ENCODE measurements at regions not wholly inside any gene's neighbourhood (a gene's known extent, or its start where the extent isn't known, plus 50 kb on each side); places are given as distances from the start of the nearest gene placed in this dataset.
"Not testable (repeated sequence)": the region's sequence is repeated elsewhere in the genome, so short reads cannot be mapped to it uniquely, and the experiment has no call there.

DNA sequence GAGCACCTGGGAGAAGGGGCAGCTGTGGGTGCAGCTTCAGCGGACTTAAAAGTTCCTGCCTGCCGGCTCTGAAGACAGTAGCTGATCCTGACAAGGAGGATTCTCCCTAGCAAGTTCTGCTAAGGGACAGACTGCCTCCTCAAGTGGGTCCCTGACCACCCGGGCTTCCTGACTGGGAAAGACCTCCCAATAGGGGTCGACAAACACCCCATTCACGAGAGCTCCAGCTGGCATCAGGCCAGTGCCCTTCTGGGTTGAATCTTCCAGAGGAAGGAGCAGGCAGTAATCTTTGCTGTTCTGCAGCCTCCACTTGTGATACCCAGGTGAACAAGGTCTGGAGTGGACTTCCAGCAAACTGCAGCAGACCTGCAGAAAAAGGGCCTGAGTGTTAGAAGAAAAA, 632.9 kb downstream of the CCDC85A start:
- Histone ChIP-seq H3K36me3 (ENCODE audit: control insufficient read depth, insufficient read depth, low read length) (no peaks in the 10 kb centered on the region), H3K27me3 (ENCODE audit: control insufficient read depth, insufficient read depth, low read length) (no peaks in the 10 kb centered on the region), H3K4me3 (ENCODE audit: low read depth, low read length) (no peak overlapping the region)
- TF ChIP-seq CTCF (IDR thresholded peaks at IDR 0.05; ENCODE audit: insufficient read depth, low read length, poor library complexity, severe bottlenecking), result no peak
- DNase-seq (ENCODE audit: low read depth), result no peak

DNA sequence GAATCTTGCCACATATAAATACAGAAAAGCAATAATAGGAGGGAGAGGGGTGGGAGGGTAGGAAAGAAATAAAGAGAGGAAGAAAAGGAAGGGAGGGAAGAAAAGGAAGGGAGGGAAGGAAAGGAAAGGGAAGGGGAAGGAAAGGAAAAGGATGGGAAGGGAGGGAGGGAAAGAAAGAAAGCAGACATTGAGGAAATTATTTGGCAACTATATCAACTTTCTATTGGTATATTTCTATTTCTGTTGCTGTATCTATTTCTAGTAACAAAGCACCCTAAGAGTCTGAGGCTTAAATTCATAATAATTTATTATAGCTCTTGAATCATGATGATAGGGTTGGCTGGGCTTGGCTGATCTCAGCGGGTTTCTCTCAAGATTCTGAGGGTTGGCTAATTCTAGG, 648.0 kb downstream of the CCDC85A start:
- TF ChIP-seq CTCF (IDR thresholded peaks at IDR 0.05; ENCODE audit: insufficient read depth, low read length, poor library complexity, severe bottlenecking), result no peak
- H3K4me3 ChIP-seq (ENCODE audit: low read depth, low read length), result no peak overlapping the region
- H3K27me3 ChIP-seq (ENCODE audit: control insufficient read depth, insufficient read depth, low read length), result no peaks in the 10 kb centered on the region
- H3K36me3 ChIP-seq (ENCODE audit: control insufficient read depth, insufficient read depth, low read length), result no peaks in the 10 kb centered on the region
- no peak for DNase-seq (ENCODE audit: low read depth)

DNA sequence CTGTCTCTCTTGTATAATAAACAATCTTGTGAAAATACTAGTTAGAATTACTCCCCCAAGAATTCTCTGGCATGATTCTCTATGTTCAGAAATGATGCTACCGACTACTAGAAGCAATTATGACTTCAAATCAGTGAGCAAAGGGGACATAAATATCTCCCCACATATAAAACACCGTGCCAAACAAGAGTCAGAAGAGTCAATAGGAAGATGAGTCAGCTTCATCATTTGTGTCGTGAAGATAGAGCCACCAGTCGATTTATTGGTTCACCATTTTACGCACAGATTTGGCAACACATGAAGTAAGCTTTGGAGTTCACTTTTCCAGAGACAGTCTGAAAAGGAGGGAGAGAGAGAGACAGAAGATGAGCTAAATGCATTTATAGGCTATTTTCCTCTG, 650.9 kb downstream of the CCDC85A start:
- no peak overlapping the region for H3K4me3 ChIP-seq (ENCODE audit: low read depth, low read length)
- H3K27me3 ChIP-seq (ENCODE audit: control insufficient read depth, insufficient read depth, low read length), result no peaks in the 10 kb centered on the region
- no peak for TF ChIP-seq CTCF (IDR thresholded peaks at IDR 0.05; ENCODE audit: insufficient read depth, low read length, poor library complexity, severe bottlenecking)
- no peaks in the 10 kb centered on the region for H3K36me3 ChIP-seq (ENCODE audit: control insufficient read depth, insufficient read depth, low read length)
- DNase-seq (ENCODE audit: low read depth), result no peak

- not testable (repeated sequence) for H3K36me3 ChIP-seq (ENCODE audit: control insufficient read depth, insufficient read depth, low read length); H3K4me3 ChIP-seq (ENCODE audit: low read depth, low read length); H3K27me3 ChIP-seq (ENCODE audit: control insufficient read depth, insufficient read depth, low read length); DNase-seq (ENCODE audit: low read depth)
These were observed 656.2 kb downstream of the CCDC85A start for GRCh38 chr2:56840009-56840408.

- no peak for TF ChIP-seq CTCF (IDR thresholded peaks at IDR 0.05; ENCODE audit: insufficient read depth, low read length, poor library complexity, severe bottlenecking)
- Histone ChIP-seq H3K36me3 (ENCODE audit: control insufficient read depth, insufficient read depth, low read length) (no peaks in the 10 kb centered on the region), H3K27me3 (ENCODE audit: control insufficient read depth, insufficient read depth, low read length) (no peaks in the 10 kb centered on the region), H3K4me3 (ENCODE audit: low read depth, low read length) (no peak overlapping the region)
- DNase-seq (ENCODE audit: low read depth), result no peak
These were observed 677.2 kb downstream of the CCDC85A start for GRCh38 chr2:56860991-56861390.

DNA sequence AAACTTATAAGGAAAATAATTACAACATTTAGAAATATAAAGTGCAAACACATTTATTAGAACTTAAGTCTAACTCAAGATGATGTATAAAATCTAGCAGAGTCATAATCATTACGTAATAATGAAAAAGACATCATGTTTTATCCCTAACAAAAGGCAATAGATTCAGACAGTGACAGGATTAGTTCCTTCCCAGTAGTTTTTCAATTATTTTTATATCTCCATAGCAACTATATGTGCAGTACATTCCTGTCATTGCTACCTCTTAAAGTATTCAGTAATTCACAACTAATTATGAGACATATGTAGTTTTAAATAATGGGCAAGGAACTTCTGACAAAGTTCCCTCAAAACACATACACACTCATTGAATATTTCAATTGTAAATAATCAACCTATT, 687.9 kb downstream of the CCDC85A start:
- Histone ChIP-seq H3K27me3 (ENCODE audit: control insufficient read depth, insufficient read depth, low read length) (no peaks in the 10 kb centered on the region), H3K36me3 (ENCODE audit: control insufficient read depth, insufficient read depth, low read length) (no peaks in the 10 kb centered on the region), H3K4me3 (ENCODE audit: low read depth, low read length) (no peak overlapping the region)
- TF ChIP-seq CTCF (IDR thresholded peaks at IDR 0.05; ENCODE audit: insufficient read depth, low read length, poor library complexity, severe bottlenecking), result no peak
- no peak for DNase-seq (ENCODE audit: low read depth)
